ENCODE measurements at regions not wholly inside any gene's neighbourhood (a gene's known extent, or its start where the extent isn't known, plus 50 kb on each side); places are given as distances from the start of the nearest gene placed in this dataset.

GRCh38 chr15:67915461-67916374 is 75.9 kb upstream of the RNU6-1 start:
- TF ChIP-seq CTCF (IDR thresholded peaks at IDR 0.05) = no peak
- no peak for TF ChIP-seq ZFX (IDR thresholded peaks at IDR 0.05; ENCODE audit: borderline replicate concordance)

Measured in 22Rv1 (cell line).